GM18907 (cell line): ENCODE measurements at regions not wholly inside any gene's neighbourhood (a gene's known extent, or its start where the extent isn't known, plus 50 kb on each side); places are given as distances from the start of the nearest gene placed in this dataset.

Source experiments
- ATAC-seq: cut with Tn5 transposase; IDR thresholded peaks from one replicate; pipeline ENCODE4 v1.9.1; 2021; ENCODE audit warnings: mild to moderate bottlenecking, moderate library complexity; ENCODE audit not compliant: unreplicated experiment

DNA sequence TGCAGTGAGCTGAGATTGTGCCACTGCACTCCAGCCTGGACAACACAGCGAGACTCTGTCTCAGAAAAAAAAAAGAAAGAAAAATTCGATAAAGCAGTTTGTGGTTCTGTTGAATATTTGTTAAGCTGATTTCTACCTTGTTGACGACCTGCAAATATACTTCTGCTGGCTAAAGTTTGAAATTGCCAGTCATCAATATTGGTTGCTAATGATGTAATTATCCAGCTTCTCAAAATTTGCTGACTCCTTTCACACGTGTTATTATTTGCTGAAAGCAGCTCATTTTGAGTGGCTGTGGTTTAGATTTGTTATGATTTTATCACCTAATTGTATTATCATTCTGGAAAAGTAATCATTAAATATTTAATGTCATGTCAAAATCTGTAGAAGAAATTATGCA is 774.3 kb downstream of the QKI start:
- ATAC-seq, result no peak

DNA sequence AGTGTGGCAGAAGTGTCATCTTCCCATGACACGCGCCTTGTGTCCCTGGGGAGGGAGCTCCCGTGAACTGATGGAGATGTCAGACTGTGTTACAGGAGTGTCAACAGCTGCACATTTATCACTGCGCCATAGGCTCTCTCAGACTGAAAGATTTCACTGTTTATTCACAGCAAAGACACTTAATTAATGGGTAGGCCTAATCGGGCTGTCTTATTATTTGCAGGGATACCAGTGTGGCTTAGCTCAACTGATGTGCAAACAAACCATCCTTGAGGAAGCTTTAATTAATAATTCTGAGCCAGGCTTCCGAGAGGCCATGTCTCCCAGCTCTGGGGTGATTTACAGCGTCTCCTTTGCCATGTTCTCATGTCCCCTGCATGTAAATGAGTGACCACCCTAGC is 771.0 kb downstream of the QKI start:
- no peak for ATAC-seq

DNA sequence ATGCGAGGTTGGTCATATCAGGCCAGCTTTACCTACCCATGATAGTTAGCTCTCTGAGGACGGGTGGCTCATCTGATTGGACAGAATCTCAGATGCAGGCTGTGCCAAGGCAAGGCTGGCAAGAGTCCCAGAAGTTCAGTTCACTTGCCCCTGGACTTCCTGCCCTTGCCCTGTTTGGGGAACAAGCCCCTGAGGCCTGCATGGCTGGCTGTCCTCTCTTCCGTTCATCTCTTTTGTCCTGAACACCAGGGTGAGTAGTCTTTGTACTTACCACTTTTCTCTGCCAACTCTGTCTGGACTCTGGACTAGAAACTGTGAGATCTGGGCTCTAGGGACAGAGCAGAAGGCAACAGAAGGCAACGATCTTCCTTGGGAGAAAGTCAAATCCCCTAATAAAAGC is 769.9 kb downstream of the QKI start:
- no peak for ATAC-seq

DNA sequence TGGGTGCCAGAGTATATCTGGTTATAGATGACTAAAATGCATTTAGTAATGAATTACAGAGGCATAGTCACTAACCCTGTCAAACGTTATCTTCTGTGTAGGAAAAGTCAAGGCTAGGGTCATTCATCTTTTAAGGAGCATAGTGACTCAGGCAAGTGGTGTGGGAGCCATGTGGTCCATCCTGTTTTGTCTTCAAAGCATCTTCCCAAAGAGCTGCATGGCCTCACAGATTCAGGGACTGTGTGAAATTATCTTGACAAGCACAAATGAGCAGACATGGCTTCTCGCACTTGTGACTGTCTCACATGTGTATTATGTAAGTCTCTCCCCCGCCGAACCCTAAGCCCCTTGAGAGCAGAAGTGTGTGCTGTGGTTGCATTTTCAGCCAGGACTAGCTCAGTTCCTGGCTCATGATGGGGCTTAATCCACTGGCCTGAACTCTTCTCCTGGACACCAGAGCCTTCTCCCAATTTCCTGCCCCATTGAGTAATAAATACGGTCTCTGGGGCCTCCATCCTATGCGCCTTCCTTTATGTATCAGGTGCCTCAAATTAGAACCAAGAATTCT is 769.1 kb downstream of the QKI start:
- no peak for ATAC-seq

DNA sequence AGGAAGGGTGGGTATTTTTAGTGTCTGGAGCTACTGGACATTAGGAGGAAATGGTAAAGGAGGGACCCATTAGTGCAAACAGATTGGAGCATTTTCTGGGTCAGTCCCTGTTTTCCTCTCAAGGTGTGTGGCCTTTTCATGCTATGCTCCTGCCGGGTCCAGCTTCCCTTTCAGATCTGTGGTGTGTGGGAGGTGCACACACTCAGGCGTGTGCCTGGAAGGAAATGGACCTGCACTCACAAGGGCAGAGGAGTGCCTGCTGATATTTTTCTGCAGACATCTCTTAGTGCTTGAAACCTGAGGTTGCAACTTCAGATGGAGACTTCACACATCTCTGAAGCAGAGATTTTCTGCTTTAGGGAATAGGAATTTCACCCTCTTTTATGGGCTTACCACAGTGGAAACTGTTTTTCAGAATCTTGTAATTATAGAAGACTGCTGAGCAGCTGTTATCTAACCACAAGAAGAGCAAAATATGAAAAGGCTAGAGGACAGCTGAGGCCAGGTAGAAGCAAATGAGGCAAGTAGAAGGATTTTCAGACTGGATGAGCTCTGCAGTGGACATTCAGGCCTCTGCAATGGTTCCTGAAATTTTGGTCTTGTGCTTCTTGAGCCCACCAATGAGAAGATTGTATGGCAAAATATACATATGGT is 764.3 kb downstream of the QKI start:
- ATAC-seq, result no peak

DNA sequence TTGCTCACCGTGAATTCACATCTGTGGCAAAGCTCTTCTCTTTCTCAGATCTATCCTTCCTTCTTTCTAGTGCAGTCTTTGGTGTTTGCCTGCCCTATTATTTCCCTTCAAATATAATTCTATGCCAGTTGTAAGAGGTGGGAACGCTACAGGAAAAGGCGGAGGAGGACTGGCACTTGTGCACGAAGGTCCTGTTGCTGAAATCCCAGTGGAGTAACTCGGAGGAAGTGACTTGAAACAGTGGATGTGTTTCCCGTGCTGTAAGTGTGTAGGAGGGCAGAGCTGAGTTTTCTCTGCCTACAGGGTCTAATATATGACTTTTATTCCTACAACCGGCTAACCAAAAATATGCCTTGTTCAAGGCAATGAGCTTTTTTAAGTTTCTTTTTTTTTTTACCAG is 754.8 kb downstream of the QKI start:
- ATAC-seq, result no peak

DNA sequence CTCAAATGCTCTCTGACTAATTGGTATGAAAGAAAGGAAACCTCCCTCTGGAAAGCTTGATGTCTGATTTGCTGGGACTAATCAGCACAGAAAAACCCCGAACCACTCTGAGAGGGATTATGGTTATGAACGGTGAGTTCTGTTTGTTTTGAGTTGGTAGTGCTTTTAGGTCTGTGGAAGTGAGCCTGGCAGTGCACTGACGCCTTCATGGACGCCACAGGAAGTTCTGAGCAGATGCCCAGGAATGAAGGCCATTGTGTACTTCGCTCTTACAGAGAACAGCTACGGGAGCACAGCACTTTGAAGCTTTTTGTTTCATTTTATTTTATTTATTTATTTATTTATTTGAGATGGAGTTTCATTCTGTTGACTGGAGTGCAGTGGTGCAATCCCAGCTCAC is 754.1 kb downstream of the QKI start:
- ATAC-seq, result no peak

DNA sequence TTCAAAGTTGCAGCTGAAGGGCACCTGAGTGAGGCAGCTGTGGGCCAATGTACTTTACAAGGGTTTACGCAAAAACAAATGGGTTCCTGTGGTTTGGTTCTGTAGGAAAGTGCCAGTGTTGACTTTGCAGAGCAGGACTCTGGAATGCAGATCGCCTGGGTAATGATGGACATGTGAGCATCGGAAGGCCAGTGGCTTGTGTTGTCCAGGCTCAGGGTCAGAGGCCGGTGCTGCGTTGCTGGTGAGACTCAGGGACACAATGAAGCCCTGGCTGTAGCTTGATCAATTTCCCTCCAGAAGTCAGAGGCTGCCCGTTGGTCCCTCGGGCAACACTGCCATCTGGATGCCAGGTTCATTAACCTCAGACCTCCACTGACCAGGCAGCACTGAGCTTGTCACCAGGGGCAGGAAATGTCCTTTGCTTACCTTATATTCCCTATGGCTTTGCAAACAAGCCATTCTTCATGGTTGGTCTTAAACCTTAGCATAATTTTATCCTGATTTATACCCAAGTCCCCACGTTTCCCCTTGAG is 753.4 kb downstream of the QKI start:
- no peak for ATAC-seq

DNA sequence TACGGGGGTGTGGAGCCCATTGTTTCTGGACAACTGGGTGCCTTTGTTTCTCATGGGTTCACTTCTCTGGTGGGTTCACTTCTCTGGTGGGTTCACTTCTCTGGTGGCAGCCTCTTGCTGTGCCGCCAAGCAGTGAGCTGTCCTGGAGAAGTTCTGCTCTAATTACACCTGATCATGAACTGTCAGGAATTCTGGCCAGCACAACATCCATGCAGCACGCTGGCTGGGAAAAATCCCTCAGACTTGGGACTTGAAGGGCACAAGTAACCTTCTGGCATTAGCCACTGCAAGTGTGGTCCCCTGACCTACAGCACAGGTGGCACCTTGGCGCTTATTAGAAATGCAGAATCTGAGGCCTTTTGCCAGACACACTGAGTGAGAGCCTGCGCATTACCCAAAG is 752.5 kb downstream of the QKI start:
- ATAC-seq, result no peak

DNA sequence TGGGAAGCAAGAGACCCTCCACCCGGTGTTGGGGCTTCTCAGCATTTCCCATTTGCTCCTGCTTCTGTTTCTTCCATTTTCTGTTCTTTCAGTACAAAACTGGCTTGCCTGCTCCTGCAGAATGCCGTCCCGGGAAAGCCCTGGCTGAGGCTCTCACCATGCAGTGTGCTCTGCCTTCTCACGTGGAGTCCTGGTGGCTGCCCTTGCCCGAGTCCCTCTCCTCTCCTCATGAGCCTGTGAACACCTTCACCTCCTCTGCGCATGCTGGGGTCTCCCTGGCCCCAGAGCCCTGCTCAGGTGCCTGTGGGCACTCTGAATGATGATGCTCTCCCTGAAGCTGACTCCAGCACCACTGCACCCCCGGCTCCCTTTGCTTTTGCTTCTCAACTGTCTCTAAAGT is 752.0 kb downstream of the QKI start:
- no peak for ATAC-seq

DNA sequence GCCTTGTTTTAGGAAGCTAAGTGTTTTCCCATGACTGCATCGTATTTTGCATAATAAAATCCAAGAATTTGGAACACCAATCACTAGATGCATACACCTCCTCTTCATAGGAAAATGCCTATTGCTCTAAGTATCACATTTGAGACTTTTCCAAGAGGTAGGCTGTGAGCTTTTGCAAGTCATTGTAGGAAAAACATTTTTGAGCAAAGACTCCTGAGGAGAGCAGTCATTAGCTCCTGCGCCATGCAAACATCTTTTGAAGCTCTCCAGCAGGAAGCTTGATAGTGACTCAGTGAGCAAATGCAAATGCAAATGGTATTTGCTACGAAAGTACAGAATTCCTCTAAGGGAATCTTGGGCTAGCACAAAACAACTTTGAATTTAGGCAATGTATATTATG is 750.4 kb downstream of the QKI start:
- no peak for ATAC-seq

DNA sequence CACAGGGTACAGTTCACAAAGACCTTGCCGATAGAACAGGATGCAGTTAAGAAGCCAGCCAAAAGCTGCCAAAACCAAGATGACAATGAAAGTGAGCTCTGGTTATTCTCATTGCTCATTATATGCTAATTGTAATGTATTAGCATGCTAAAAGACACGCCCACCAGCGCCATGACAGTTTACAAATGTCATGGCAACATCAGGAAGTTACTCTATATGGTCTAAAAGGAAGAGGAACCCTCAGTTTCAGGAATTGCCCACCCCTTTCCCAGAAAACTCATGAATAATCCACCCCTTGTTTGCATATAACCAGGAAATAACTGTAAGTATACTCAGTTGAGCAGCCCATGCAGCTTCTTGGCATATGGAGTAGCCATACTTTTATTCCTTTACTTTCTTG is 748.7 kb downstream of the QKI start:
- no peak for ATAC-seq

DNA sequence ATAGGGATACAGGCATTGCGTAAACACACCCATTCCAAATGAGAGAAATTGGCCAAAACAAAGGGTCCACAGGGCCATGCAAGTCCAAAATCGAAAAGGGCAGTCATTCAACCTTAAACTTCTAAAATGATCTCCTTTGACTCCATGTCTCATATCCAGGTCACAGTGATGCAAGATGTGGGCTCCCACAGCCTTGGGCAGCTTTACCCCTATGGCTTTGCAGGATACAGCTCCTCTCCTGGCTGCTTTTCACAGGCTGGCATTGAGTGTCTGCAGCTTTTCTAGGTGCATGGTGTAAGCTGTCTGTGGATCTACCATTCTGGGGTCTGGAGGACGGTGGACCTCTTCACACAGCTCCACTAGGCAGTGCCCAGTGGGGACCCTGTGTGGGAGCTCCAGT is 744.5 kb downstream of the QKI start:
- ATAC-seq, result no peak

DNA sequence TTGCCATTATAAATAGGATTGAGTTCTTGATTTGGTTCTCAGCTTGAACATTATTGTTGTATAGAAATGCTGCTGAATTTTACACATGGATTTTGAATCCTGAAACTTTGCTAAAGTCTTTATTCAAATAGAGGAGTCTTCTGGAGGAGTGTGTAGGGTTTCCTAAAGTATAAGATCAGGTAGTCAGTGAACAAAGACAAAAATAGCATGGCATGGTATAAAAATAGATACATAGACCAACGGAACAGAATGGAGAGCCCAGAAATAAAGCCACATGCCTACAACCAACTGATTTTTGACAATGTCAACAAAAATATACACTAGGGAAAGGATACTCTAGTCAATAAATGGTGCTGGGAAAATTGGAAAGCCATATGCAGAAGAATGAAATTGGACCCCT is 740.1 kb downstream of the QKI start:
- no peak for ATAC-seq

DNA sequence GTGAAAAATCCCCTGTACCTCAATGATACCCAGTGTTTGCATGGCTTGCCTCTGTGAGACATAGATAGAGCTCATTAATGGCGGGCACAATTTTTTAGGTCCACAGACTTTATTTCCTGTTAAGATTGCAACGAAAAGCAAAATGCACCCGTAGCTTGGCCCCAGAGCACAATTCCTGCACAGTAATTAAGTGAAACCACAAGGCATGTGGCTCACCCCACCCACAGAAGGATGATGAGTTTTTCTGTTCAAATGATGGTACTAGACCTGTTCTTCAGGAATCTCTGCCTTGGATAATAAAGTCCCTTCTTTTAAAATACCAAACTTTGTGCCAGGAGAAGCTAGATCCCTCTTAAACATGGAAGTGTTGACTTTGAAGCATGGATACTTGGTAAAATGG is 738.1 kb downstream of the QKI start:
- ATAC-seq, result no peak

DNA sequence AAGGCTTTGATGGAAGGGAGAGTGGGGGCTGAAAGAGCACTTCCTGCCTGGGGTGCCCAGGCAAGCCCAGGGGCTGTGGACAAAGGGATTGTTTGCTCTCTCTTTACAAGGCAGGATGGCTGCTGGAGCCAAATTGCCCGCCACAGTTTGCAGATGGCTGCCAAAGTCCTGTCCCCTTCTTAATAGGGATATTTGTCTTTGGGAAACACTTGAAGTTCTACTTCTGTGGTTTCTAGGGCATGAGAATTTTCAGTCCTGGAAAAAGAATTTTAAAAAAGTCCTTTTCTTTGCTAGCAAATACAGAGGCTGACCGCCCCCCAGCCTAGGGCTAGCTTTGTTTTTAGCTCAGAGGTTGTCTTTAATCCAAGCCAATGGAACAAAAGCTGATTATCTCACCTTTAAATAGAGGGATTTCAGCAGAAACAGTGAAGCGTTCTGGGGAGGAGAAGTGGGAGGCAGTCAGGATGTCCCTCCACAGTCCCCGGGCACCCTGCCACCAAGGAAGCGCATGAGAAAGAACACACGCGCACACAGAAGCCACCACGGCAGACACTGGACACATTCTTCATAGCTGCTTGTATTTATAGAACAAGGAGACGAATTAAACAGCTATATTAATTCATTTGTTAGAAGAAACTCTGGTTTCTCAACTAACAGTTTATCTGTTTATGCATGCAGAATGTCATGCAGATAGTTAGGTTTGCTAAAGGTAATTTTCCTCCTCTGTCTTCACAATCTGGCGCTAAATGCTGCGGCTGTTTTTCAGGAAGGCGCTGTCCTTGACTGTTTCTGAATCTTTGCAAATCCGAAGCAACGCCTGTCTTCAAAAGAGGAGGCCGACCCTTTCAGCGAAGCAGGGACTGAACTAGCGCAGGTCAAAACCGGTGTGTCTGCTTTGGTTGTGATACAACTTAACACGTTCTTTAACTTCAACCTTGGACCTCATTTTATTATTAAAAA is 736.9 kb downstream of the QKI start:
- ATAC-seq, result no peak

DNA sequence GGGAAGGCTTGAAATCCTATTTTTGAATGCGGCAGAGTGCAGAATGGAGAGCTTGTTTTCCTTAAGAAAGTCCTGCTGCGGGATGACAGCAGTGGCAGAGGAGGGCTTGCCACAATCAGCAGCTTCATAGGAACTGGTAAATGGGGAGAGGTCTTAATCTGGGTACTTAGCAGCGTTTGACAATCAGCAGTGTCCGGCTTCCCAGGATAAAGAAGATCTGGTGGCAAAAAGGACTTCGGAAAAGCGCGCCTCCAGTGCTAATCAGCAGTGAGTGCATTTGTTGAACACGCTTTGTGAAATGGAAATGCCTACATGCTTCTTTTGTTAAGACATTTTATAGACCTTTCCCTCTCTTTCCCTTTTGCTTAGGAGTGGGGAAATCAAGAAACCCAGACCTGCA is 735.7 kb downstream of the QKI start:
- no peak for ATAC-seq

DNA sequence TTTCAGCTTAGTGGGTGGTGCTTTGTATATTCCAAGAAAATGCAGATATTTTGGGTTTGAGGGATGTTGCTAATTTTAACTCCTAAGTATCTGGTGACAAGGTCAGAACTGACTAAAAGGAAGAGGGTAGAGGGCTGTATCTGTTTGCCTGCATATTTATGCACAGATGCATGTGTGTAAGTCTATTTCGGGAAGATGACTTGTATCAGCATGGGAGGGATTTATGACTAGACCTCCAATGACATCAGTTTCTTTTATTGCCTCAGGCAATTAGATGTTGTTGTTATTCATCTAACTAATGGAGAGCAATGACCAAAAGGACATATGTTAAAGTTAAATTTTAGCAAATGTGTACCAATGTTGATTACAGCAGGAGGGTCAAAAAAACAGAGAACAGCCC is 734.3 kb downstream of the QKI start:
- no peak for ATAC-seq

DNA sequence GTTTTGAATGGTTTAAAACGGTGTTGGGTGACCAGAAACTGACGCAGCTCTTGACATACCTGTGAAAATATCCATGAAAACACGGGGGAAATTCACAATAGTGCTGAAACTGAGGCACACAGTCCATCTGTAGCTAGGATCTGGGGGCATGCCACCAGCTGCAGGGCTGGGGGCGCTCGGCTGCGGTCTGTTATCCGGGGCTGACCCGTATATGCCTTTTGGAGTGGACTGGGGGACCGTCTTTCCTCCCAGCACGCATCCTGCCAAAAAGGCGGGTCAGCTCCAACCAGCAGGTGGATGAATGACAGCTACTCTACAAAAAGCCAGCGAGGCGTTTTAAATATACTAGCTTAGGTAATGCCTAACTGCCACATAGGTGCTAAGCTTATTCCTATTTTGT is 729.8 kb downstream of the QKI start:
- ATAC-seq, result no peak

DNA sequence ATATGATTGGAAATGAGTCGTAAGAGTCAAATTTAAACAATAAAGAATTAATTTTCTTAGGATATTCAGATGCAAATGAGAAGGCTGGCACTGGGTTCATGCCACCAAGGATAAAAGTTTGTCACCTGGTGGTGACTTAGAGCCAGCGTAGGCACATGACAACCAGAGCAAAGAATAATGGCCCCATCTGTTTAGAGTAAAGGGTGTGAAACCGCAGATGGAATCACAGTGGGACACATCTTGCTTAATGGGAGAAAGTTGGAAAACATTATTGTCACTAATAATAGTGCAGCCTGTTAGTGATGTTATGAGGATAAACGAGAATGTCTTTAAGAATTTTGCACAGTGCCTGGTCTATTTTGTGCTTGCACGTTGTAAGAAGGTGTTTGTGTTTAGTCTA is 727.8 kb downstream of the QKI start:
- ATAC-seq, result no peak

DNA sequence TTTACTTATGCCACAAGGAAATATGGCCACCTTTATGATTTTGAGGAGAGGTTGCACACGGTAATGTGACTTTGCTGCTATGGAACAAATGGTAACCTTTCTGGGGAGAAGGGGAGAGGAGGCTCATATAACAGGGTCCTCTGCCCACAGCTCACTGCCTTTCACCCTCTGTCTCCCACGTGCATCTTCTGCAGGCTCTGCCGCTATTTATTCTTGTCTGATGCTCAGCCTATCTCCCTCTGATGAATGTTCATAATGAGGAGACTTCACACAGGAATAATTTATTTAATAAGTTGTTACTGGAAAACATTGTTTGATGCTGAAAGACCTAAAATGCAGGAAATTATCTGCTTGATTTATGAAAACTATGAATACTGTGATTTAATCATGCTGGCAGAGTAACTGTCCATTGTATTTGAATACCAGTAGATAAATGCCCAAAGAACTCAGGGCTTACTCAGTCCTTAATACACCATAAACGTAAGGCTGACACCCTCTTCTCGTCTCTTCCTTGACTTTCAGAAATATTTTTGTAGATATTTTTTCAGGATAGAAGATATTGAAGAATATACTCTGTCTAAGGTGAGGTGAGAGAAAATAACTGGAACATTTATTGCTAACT is 721.1 kb downstream of the QKI start:
- no peak for ATAC-seq
